Panc1 (cell line): ENCODE measurements at regions not wholly inside any gene's neighbourhood (a gene's known extent, or its start where the extent isn't known, plus 50 kb on each side); places are given as distances from the start of the nearest gene placed in this dataset.

Experiments
- ATAC-seq: fragments of 200-7000 bp; cut with Tn5 transposase; 2 replicates; pipeline ENCODE4 v1.9.1; 2020; ENCODE audit warnings: mild to moderate bottlenecking, moderate library complexity
- BruUV-seq: library from RNA; stranded (reverse); fragments of 400-500 nt; replicated peaks from 2 replicates; lab custom pipeline; 2021; lab: Mats Ljungman, UMichigan
- CTCF ChIA-PET: fragments of 300-600 bp; sonication (Branson Sonifier 250); formaldehyde crosslinking; loops from one replicate; lab custom pipeline; 2022; ENCODE audit warnings: antibody characterized with exemption; lab: Charles Lee
- POLR2A ChIA-PET: fragments of 300-600 bp; sonication (Branson Sonifier 250); formaldehyde crosslinking; loops from one replicate; lab custom pipeline; 2022; ENCODE audit warnings: antibody characterized with exemption; lab: Charles Lee
- DNase-seq: peaks from one replicate; pipeline ENCODE4 v3.0.0-alpha.2; 2010; ENCODE audit warnings: low read depth, low spot score
- H3K27ac ChIP-seq: 2 replicates; pipeline ENCODE4 v1.5.1; 2011; ENCODE audit warnings: mild to moderate bottlenecking, low read length, inconsistent platforms
- H3K27me3 ChIP-seq: fragments of 200-500 bp; sonication (Bioruptor generic); 2 replicates; pipeline ENCODE4 v1.6.0; 2014; ENCODE audit warnings: low read length, inconsistent platforms; ENCODE audit not compliant: control insufficient read depth, insufficient read depth
- H3K36me3 ChIP-seq: fragments of 200-500 bp; sonication (Bioruptor generic); 2 replicates; pipeline ENCODE4 v1.5.1; 2014; ENCODE audit warnings: inconsistent platforms, mild to moderate bottlenecking, low read length, moderate library complexity; ENCODE audit not compliant: control insufficient read depth, insufficient read depth
- H3K4me1 ChIP-seq: 2 replicates; pipeline ENCODE4 v1.5.1; 2011; ENCODE audit warnings: inconsistent platforms, mild to moderate bottlenecking, low read length, moderate library complexity; ENCODE audit not compliant: control insufficient read depth, insufficient read depth
- H3K4me3 ChIP-seq, 2 experiments: 2 replicates each; pipeline ENCODE4 v1.5.1; 2011 to 2012; ENCODE audit warnings: low read depth in 2 of 2, low read length in 2 of 2, mild to moderate bottlenecking in 2 of 2, inconsistent platforms in 1 of 2, moderate library complexity in 1 of 2
- H3K9me3 ChIP-seq: fragments of 200-500 bp; sonication (Bioruptor generic); 2 replicates; pipeline ENCODE4 v1.5.1; 2014; ENCODE audit warnings: low read depth, mild to moderate bottlenecking, inconsistent platforms, low read length, moderate library complexity; ENCODE audit not compliant: control insufficient read depth, insufficient read depth
- CTCF ChIP-seq: fragments of 450-650 bp; IDR thresholded peaks from 2 replicates; pipeline ENCODE4 v1.5.1; 2017; ENCODE audit warnings: mild to moderate bottlenecking
- POLR2AphosphoS5 ChIP-seq: IDR thresholded peaks from 2 replicates; pipeline ENCODE4 v1.6.1; 2012; ENCODE audit warnings: mild to moderate bottlenecking, low read depth, low read length, moderate library complexity
- REST ChIP-seq, 2 experiments: IDR thresholded peaks; 2 replicates each; pipeline ENCODE4 v1.6.1; 2011 to 2012; ENCODE audit warnings: low read depth in 2 of 2, control low read depth in 1 of 2, low read length in 1 of 2, mild to moderate bottlenecking in 1 of 2, moderate library complexity in 1 of 2; ENCODE audit not compliant: insufficient read depth in 1 of 2
- SIN3A ChIP-seq: IDR thresholded peaks from 2 replicates; pipeline ENCODE4 v1.6.1; 2012; ENCODE audit warnings: low read depth, mild to moderate bottlenecking, low read length, moderate library complexity, borderline replicate concordance; ENCODE audit not compliant: insufficient read depth
- TCF7L2 ChIP-seq: IDR thresholded peaks from 2 replicates; pipeline ENCODE4 v1.6.1; 2011; ENCODE audit warnings: mild to moderate bottlenecking, low read depth, low read length, inconsistent platforms
- in situ Hi-C: cut with HindIII; loops from 2 replicates; pipeline ENCODE4 v1.10.0; 2016; ENCODE audit warnings: low sequenced_read_pairs, low pct_unique_long_range_greater_than_20kb
- intact Hi-C: fragments of 100-400 bp; cut with micrococcal nuclease; formaldehyde crosslinking; loops from one replicate; pipeline ENCODE4 v1.10.0; 2022; ENCODE audit not compliant: unreplicated experiment

GRCh38 chr6:154682633-154683125 lies 50.5 kb upstream of the SCAF8 start:
- BruUV-seq: no TSS peak
- no peak for DNase-seq
- in situ Hi-C loops: no loop called here
- intact Hi-C loops: no loop called here
- TF ChIP-seq REST (IDR thresholded peaks at IDR 0.05; ENCODE audit: insufficient read depth in 1 of 2, low read depth in 2 of 2, low read length in 1 of 2) (no peak), CTCF (no peak), TCF7L2 (no peak), SIN3A (no peak), POLR2AphosphoS5 (no peak)
- Histone ChIP-seq H3K36me3 (no peaks in the 10 kb centered on the region), H3K9me3 (no peaks in the 10 kb centered on the region), H3K27ac (no peak overlapping the region), H3K4me3 (no peak overlapping the region), H3K4me1 (no peaks in the 10 kb centered on the region), H3K27me3 (no peaks in the 10 kb centered on the region)
- ChIA-PET POLR2A (no interaction called here), CTCF (no interaction called here)
- ATAC-seq: no peak
